HG03097 (cell line): ENCODE measurements at regions not wholly inside any gene's neighbourhood (a gene's known extent, or its start where the extent isn't known, plus 50 kb on each side); places are given as distances from the start of the nearest gene placed in this dataset.

Experiments used
- ATAC-seq: cut with Tn5 transposase; IDR thresholded peaks from one replicate; pipeline ENCODE4 v1.9.1; 2021; ENCODE audit not compliant: unreplicated experiment, low FRiP score

DNA sequence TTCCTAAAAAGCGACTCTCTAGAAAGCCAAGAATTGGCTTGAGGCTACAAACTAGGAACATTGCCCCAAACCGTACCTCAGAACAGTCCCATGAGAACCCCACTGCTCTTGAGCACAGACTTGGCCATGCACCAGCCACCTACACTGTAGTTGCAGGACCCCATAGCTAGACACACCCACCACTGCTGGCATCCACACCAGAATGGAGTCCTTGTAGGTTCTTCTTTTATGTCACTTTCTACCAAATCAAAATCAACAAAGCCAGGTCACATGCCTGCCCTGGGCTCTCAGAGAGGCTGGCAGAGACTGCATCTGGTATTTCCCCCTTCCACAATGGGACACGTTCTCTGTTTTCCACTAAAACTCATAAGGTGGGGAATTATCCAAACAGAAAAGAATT is 290.5 kb downstream of the SHOX2 start:
- ATAC-seq, result no peak

- no peak for ATAC-seq
Measured at GRCh38 chr3:157810924-157811718, 295.1 kb downstream of the SHOX2 start.

- ATAC-seq, result no peak
Measured at GRCh38 chr3:157807280-157807679, 298.9 kb downstream of the SHOX2 start.

- ATAC-seq, result no peak
Measured at GRCh38 chr3:157805538-157805937, 300.7 kb downstream of the SHOX2 start.

DNA sequence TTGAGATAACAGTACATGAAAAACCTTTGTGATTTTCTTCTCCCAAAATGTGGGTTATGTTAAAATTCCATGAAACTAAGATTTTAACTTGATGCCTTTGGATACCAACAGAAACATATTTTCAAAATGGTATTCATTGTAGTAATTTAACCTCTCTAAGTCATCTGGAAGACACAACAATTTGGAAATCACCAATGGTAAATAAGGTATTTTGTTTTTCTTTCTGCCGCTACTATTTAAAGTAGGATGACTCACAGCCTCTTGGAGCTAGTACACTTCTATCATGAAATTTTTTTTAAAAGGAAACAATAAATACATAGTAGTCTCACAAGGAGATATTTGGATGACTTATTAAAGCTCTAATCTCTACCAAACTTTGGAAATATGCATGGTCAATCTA is 291.6 kb upstream of the VEPH1 start:
- no peak for ATAC-seq

DNA sequence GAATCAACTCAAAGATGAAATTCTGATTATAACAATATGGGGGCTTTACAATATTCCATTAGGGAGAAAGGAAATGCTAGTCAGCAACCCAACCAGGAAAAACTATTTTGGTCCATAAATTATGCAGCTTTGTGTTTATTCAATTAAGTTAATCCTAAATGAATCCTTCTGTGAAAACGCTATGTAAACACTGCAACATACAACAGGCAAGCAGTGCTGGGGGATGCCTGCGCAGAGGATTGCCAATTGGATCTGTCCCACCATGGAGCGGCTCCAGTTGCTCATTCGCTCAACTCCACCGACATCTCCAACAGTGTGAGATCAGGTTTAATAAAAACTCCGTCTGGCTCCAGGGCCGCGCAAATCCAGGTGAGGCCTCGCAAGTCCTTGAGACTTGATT is 290.5 kb upstream of the VEPH1 start:
- no peak for ATAC-seq

GRCh38 chr3:157789162-157789561 is 285.9 kb upstream of the VEPH1 start:
- ATAC-seq, result no peak

DNA sequence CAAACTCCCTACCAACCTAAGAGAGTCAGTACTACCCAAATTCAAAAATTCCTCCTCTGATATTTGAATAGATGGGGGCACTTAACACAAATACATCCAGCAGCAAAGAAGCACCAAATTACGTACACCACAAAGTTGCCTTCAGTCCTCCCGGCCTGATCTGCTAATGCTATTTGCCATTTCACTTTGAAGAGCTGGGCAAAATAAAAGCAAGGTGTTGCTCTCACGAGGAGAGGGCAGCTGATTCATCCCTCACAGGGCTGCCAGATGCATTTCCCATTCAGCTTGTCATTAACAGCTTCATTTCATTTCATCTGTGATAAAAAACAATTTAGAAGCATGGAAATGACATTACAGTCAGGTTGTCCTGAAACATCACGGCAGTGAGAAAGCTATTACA is 283.4 kb upstream of the VEPH1 start:
- ATAC-seq, result no peak

DNA sequence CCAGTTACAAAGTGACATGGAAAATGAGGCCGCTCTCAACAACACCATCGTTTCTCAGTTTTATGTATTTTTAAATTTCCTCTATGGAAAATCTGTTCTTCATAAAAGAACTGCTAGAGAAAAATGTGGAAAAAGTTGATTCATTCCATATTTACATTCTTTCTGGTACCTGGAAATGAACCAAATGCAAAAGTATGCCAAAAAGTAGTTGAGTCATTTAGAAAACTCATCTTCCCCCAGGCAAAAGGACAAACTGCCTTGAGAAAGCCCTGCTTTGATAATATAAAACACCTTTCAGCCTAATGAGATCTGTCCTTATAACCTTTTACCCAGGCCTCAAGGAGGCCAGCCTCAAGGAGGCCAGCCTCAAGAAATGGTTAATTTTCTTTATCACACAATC is 283.0 kb upstream of the VEPH1 start:
- ATAC-seq, result no peak

GRCh38 chr3:157785102-157785826 is 282.0 kb upstream of the VEPH1 start:
- ATAC-seq, result no peak

GRCh38 chr3:157782236-157782635 is 279.0 kb upstream of the VEPH1 start:
- no peak for ATAC-seq

- ATAC-seq, result no peak
Measured at GRCh38 chr3:157776861-157777260, 273.6 kb upstream of the VEPH1 start.

DNA sequence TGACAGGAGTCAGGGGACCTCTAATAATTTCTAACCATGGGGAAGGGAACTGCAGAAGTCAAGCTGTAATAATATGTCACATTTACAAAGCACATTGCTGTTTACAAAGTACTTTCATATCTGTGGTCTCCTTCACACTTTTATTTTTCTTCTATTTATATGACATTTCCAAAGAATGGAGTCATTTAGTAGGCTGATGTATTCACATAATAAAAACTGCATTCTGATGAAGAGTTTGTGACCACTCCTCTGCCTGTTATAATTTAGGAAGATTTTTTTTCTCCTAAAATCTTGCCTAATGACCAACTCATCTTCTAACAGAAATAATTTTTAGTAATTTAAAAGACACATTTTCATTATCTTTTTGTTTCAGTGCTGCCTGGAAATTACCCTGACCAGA is 272.2 kb upstream of the VEPH1 start:
- no peak for ATAC-seq

DNA sequence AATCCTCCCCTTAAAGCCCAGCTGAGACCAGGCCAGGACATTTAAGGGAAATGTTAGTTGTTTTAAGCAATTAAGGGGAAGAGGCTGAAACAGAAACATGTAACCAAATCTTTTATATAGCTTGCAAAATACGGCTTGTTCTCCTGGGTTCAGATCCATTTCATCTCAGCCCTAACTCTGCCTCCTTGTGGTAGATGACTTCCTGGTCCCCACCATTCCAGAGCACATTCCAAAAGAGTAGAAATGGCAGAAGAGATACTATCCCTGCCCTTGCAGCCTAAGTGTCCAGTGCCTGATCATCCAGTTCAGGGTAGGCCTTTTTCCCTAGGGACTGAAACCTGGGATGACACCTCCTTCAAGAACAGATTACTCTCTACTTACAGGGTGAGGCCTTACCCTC is 266.2 kb upstream of the VEPH1 start:
- ATAC-seq, result no peak

GRCh38 chr3:157767607-157768006 is 264.4 kb upstream of the VEPH1 start:
- ATAC-seq, result no peak

GRCh38 chr3:157763644-157764043 is 260.4 kb upstream of the VEPH1 start:
- ATAC-seq, result no peak

DNA sequence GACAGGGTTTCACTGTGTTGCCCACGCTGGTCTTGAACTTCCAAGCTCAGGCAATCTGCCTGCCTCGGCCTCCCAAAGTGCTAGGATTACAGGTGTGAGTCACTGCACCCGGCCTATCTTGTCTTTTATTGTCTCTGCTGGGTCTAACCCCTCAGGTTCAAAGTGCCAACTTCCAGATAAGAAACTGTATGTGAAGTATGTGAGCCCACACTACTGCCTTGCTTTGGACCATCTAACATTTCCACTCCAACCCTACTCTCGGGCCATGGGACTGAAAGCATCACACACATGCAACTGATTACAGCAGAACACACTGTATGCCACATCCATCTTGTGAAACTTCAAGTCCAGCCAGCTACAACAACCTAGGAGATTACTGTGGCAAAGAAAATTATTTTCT is 256.1 kb upstream of the VEPH1 start:
- ATAC-seq, result no peak

DNA sequence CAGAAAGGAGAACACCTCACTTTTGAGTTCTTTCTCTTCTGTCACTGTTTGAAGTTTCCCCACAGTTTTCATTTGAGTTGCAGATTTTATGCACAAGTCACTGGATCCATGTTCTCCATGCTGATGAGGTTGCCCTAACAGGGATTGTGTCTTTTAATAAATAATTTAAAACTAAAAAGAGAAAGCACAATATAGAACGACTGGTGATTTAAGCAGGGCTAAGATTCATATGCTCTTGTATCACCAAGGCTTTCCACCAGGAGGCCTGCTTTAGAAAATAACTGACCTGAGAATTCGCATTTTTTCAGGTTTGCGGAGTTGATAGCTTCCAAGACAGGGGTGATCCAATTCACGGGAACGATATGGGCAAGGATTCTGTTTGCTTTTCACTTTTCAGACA is 252.0 kb upstream of the VEPH1 start:
- ATAC-seq, result no peak

- no peak for ATAC-seq
Measured at GRCh38 chr3:157754451-157754850, 251.2 kb upstream of the VEPH1 start.

GRCh38 chr3:157753787-157754136 is 250.5 kb upstream of the VEPH1 start:
- no peak for ATAC-seq

- no peak for ATAC-seq
Measured at GRCh38 chr3:157752956-157753786, 250.0 kb upstream of the VEPH1 start.
